ES-I3 (cell line): ENCODE measurements at regions not wholly inside any gene's neighbourhood (a gene's known extent, or its start where the extent isn't known, plus 50 kb on each side); places are given as distances from the start of the nearest gene placed in this dataset.

Source experiments
- H3K36me3 ChIP-seq: 2 replicates; pipeline ENCODE4 v1.6.1; 2013; ENCODE audit warnings: mild to moderate bottlenecking, low read length, control low read depth, moderate library complexity; ENCODE audit not compliant: insufficient read depth
- H3K4me1 ChIP-seq: 2 replicates; pipeline ENCODE4 v1.6.1; 2013; ENCODE audit warnings: mild to moderate bottlenecking, control low read depth, low read length; ENCODE audit not compliant: insufficient read depth
- H3K9ac ChIP-seq: 2 replicates; pipeline ENCODE4 v1.6.1; 2013; ENCODE audit warnings: low read depth, mild to moderate bottlenecking, low read length, moderate library complexity
- H3K9me3 ChIP-seq: 2 replicates; pipeline ENCODE4 v1.6.1; 2013; ENCODE audit warnings: mild to moderate bottlenecking, low read length, moderate library complexity; ENCODE audit not compliant: control insufficient read depth, insufficient read depth

- Histone ChIP-seq H3K4me1 (no peaks in the 10 kb centered on the region), H3K9me3 (no peaks in the 10 kb centered on the region), H3K36me3 (no peaks in the 10 kb centered on the region), H3K9ac (no peak overlapping the region)
Observed at GRCh38 chrX:572538-573124, 58.0 kb upstream of the SHOX start.

DNA sequence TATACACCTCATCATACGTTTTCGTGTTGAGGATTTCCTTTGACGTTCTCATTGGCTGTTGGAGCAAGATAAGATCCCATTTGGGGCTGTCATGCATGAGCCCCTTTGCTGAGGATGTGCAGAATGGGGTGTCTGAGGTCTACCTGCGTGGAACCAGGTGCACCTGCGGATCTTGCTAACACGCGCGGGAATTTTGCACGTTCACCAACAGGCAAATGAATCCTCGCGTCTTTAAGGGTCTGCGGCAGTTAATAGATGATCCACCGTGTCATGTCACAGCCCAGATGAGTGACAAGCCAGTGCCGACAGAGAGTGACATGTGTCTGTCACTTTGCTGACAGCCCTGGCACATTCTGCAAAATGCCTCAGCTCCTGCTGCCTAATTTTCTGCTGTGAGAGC lies 56.3 kb upstream of the SHOX start:
- H3K4me1 ChIP-seq = no peaks in the 10 kb centered on the region
- no peaks in the 10 kb centered on the region for H3K9me3 ChIP-seq
- no peak overlapping the region for H3K9ac ChIP-seq
- no peaks in the 10 kb centered on the region for H3K36me3 ChIP-seq

GRCh38 chrX:574830-575229 lies 55.8 kb upstream of the SHOX start:
- H3K4me1 ChIP-seq = no peaks in the 10 kb centered on the region
- H3K9ac ChIP-seq = no peak overlapping the region
- H3K36me3 ChIP-seq = no peaks in the 10 kb centered on the region
- H3K9me3 ChIP-seq = no peaks in the 10 kb centered on the region

DNA sequence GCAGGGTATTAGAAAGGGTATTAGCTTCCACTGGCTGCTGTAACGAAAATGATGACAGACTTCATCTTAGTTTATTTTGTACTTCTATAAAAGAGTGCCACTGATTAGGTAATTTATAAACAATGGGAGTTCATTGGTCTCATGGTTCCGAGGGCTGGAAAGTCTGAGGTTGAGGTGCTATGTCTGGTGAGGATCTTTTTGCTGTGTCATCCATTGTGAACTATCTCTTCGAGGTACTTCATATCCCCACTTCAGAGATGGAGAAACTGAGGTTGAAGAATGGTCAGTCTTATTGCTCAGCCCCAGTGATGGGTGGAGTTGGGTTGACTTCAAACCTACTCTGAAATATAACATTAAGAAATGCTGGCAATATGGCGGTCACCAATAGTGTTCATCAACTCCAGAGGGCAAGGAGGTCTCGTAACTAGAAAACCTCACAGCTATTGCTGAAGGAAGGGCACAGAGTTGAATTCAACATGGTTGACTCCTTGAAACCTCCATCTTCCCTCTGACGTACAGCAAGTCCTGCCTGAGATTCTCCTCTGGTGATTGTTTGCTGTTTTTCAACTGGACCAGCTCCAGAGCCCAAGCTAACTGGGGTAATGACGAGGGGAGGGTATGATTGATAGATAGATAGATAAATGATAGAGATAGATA lies 53.6 kb upstream of the SHOX start:
- Histone ChIP-seq H3K4me1 (no peaks in the 10 kb centered on the region), H3K9me3 (no peaks in the 10 kb centered on the region), H3K36me3 (no peaks in the 10 kb centered on the region), H3K9ac (no peak overlapping the region)

DNA sequence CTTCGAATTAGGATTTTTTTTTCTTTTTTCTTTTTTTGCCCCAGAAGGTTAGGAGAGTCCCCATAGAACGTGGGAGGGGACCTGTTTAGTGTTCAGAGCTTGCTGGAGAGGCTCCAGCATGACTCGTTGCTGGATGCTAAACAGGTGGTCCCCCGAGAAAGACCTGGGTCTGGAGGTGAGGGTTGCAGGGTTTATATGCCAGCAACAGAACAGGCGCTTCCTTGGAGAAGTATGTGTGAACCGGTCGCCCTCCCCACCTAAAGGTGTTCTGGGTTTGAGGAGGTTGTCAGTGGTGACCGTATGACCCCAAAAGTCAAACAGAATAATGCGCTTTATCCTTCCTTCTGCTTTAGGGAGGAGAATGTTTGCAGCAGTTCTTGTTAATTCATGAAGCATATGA lies 52.1 kb upstream of the SHOX start:
- H3K4me1 ChIP-seq = no peaks in the 10 kb centered on the region
- H3K9me3 ChIP-seq = no peaks in the 10 kb centered on the region
- H3K9ac ChIP-seq = no peak overlapping the region
- no peaks in the 10 kb centered on the region for H3K36me3 ChIP-seq

DNA sequence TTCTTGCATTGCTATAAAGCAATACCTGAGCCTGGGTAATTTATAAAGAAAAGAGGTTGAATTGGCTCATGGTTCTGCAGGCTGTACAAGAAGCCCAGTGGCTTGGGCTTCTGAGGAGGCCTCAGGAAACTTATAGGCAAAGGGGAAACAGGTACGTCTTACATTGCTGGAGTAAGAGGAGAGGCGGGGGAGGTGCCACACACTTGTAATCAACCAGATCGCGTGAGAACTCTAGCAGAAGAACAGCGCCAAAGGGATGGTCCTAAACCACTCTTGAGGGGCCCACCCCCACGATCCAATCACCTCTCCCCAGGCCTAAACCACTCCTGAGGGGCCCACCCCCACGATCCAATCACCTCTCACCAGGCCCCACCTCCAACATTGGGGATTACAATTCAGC lies 50.6 kb upstream of the SHOX start:
- no peaks in the 10 kb centered on the region for H3K9me3 ChIP-seq
- no peaks in the 10 kb centered on the region for H3K4me1 ChIP-seq
- no peaks in the 10 kb centered on the region for H3K36me3 ChIP-seq
- no peak overlapping the region for H3K9ac ChIP-seq
